ENCODE measurements at regions not wholly inside any gene's neighbourhood (a gene's known extent, or its start where the extent isn't known, plus 50 kb on each side); places are given as distances from the start of the nearest gene placed in this dataset.

GRCh38 chr3:166360720-166361119, 523.5 kb upstream of the BCHE start:
- no peak overlapping the region for H2AK5ac ChIP-seq (ENCODE audit: low read depth, low read length)
- H3K9me3 ChIP-seq (ENCODE audit: control insufficient read depth, insufficient read depth, low read length), result 0 out of 2 replicates have a peak, but pooled peaks cover 4% of the 10 kb centered on the region
- no peak overlapping the region for H3K14ac ChIP-seq (replicated peaks; ENCODE audit: low read depth, low read length)
- H3K4me3 ChIP-seq (ENCODE audit: insufficient read depth, low read depth, low read length), result no peak overlapping the region
- H3K4me2 ChIP-seq (ENCODE audit: low read depth, low read length), result no peak overlapping the region
- DNase-seq, result no peak
- H3K4ac ChIP-seq (ENCODE audit: low read depth, low read length), result no peak overlapping the region
- H3K27me3 ChIP-seq (ENCODE audit: control insufficient read depth, insufficient read depth, low read length), result no peaks in the 10 kb centered on the region
- no peaks in the 10 kb centered on the region for H3K9me1 ChIP-seq (ENCODE audit: insufficient read depth, low read length)
- H3K4me1 ChIP-seq (ENCODE audit: control insufficient read depth, insufficient read depth, low read length), result no peaks in the 10 kb centered on the region
- no peak overlapping the region for H4K5ac ChIP-seq (ENCODE audit: low read depth, low read length)
- no peak overlapping the region for H2AK9ac ChIP-seq (replicated peaks; ENCODE audit: low read depth, low read length, poor library complexity)
- H3K79me1 ChIP-seq (ENCODE audit: low read depth in 1 of 2, low read length in 2 of 2), result no peaks in the 10 kb centered on the region
- H2BK5ac ChIP-seq (ENCODE audit: low read depth, low read length, poor library complexity, severe bottlenecking), result no peak overlapping the region
- no peak overlapping the region for H3K9ac ChIP-seq (ENCODE audit: low read depth, low read length)
- no peak overlapping the region for H3K18ac ChIP-seq (ENCODE audit: low read depth, low read length)
- no peak overlapping the region for H2BK120ac ChIP-seq (ENCODE audit: low read depth, low read length)
- H3K36me3 ChIP-seq (ENCODE audit: control insufficient read depth, insufficient read depth, low read length), result no peaks in the 10 kb centered on the region
- no peak overlapping the region for H3K56ac ChIP-seq (ENCODE audit: extremely low read depth, insufficient read depth, low read length)
- POLR2A ChIA-PET (ENCODE audit: unreplicated experiment), result no interaction called here
- dilution Hi-C loops (cut with HindIII; ENCODE audit: low sequenced_read_pairs, unreplicated experiment) (no loop called here), intact Hi-C loops (cut with micrococcal nuclease) (no loop called here), in situ Hi-C loops (cut with MboI; ENCODE audit: low sequenced_read_pairs) (no loop called here)
- no peaks in the 10 kb centered on the region for H4K20me1 ChIP-seq (ENCODE audit: insufficient read depth, low read length)
- no peak overlapping the region for H2BK15ac ChIP-seq (ENCODE audit: low read depth, low read length)
- CTCF ChIA-PET, result no interaction called here
- no peak overlapping the region for H3K23ac ChIP-seq (ENCODE audit: low read depth, low read length)
- no peak for TF ChIP-seq ELK1 (IDR thresholded peaks at IDR 0.05; ENCODE audit: borderline replicate concordance, low read depth, low read length)
- TF ChIP-seq POLR2A (IDR thresholded peaks at IDR 0.05; ENCODE audit: low read depth, low read length), result no peak
- TF ChIP-seq USF2 (IDR thresholded peaks at IDR 0.05; ENCODE audit: low read depth, low read length), result no peak
- TF ChIP-seq NFE2L2 (IDR thresholded peaks at IDR 0.05; ENCODE audit: low read depth, low read length), result no peak
- TF ChIP-seq BHLHE40 (IDR thresholded peaks at IDR 0.05; ENCODE audit: low read depth, low read length), result no peak
- TF ChIP-seq RAD21 (IDR thresholded peaks at IDR 0.05; ENCODE audit: low read length), result no peak
- no peak for TF ChIP-seq MAZ (IDR thresholded peaks at IDR 0.05; ENCODE audit: borderline replicate concordance, low read depth, low read length)
- TF ChIP-seq MAFK (IDR thresholded peaks at IDR 0.05; ENCODE audit: low read depth, low read length), result no peak
- TF ChIP-seq CHD1 (IDR thresholded peaks at IDR 0.05; ENCODE audit: low read depth, low read length), result no peak
- TF ChIP-seq CTCF (conservative IDR thresholded peaks at IDR 0.05; ENCODE audit: low read depth, low read length), result no peak
- no peak for TF ChIP-seq FOS (IDR thresholded peaks at IDR 0.05; ENCODE audit: low read depth, low read length)
- TF ChIP-seq RCOR1 (IDR thresholded peaks at IDR 0.05; ENCODE audit: insufficient replicate concordance, low read length), result no peak
- TF ChIP-seq RFX5 (IDR thresholded peaks at IDR 0.05; ENCODE audit: low read depth, low read length), result no peak
- no peak for TF ChIP-seq SMC3 (IDR thresholded peaks at IDR 0.05; ENCODE audit: low read depth, low read length)
- no peak for TF ChIP-seq CEBPB (IDR thresholded peaks at IDR 0.05; ENCODE audit: low read depth, low read length)
- TF ChIP-seq MXI1 (IDR thresholded peaks at IDR 0.05; ENCODE audit: borderline replicate concordance, low read depth, low read length), result no peak
- no peak overlapping the region for H4K91ac ChIP-seq (ENCODE audit: insufficient read depth, low read depth, low read length)
- BruUV-seq (replicated peaks), result no TSS peak
- no peak overlapping the region for H2AFZ ChIP-seq (replicated peaks; ENCODE audit: low read length, poor library complexity)
- H4K8ac ChIP-seq (ENCODE audit: low read depth in 2 of 2, low read length in 2 of 2), result no peak overlapping the region
- H2BK20ac ChIP-seq (ENCODE audit: low read depth, low read length), result no peak overlapping the region
- H3K27ac ChIP-seq (ENCODE audit: insufficient read depth, low read length), result no peak overlapping the region
- ATAC-seq (ENCODE audit: low read depth), result no peak

All from IMR-90 (cell line).